Lower lobe of right lung (tissue), 2 donors: ENCODE measurements at regions not wholly inside any gene's neighbourhood (a gene's known extent, or its start where the extent isn't known, plus 50 kb on each side); places are given as distances from the start of the nearest gene placed in this dataset.

Experiments used
- ATAC-seq, 2 donors: fragments of 200-7000 bp; cut with Tn5 transposase; one replicate each; pipeline ENCODE4 v1.9.1; 2020 to 2022; ENCODE audit warnings: mild to moderate bottlenecking in 2 of 2, moderate library complexity in 2 of 2
- DNase-seq: peaks from one replicate; pipeline ENCODE4 v3.0.0-alpha.2; 2020
- H3K27ac ChIP-seq: fragments of 200-600 bp; one replicate; pipeline ENCODE4 v1.8.0; 2022
- H3K27me3 ChIP-seq: fragments of 200-600 bp; one replicate; pipeline ENCODE4 v1.8.0; 2022; ENCODE audit warnings: low read depth
- H3K36me3 ChIP-seq: fragments of 200-600 bp; one replicate; pipeline ENCODE4 v1.8.0; 2022; ENCODE audit warnings: mild to moderate bottlenecking
- H3K4me1 ChIP-seq: fragments of 200-600 bp; one replicate; pipeline ENCODE4 v1.8.0; 2022
- H3K4me3 ChIP-seq: fragments of 200-600 bp; one replicate; pipeline ENCODE4 v1.8.0; 2022; ENCODE audit warnings: mild to moderate bottlenecking
- H3K9me3 ChIP-seq: fragments of 200-600 bp; one replicate; pipeline ENCODE4 v1.8.0; 2022
- CTCF ChIP-seq: fragments of 200-600 bp; IDR thresholded peaks from one replicate; pipeline ENCODE4 v1.8.0; 2022; ENCODE audit warnings: antibody characterized with exemption, mild to moderate bottlenecking
- intact Hi-C: fragments of 100-400 bp; cut with DNase I; formaldehyde crosslinking; loops from one replicate; pipeline ENCODE4 v1.11.0; 2022
- donor health status: DM: no; HTN: yes; CAD: no; lungs with severe emphysema.

GRCh38 chr18:56217406-56217805, 421.0 kb downstream of the TXNL1 start:
- Histone ChIP-seq H3K27ac (no peak overlapping the region), H3K4me3 (no peak overlapping the region), H3K36me3 (no peaks in the 10 kb centered on the region), H3K27me3 (no peaks in the 10 kb centered on the region), H3K4me1 (no peaks in the 10 kb centered on the region), H3K9me3 (no peaks in the 10 kb centered on the region)
- DNase-seq: no peak
- no peak for ATAC-seq
- no peak for TF ChIP-seq CTCF
- intact Hi-C loops: no loop called here

- Histone ChIP-seq H3K4me1 (no peaks in the 10 kb centered on the region), H3K36me3 (no peaks in the 10 kb centered on the region)
These were observed 423.7 kb downstream of the TXNL1 start for GRCh38 chr18:56214706-56215105.

GRCh38 chr18:56210520-56210919, 427.9 kb downstream of the TXNL1 start:
- ATAC-seq: no peak
- Histone ChIP-seq H3K27ac (no peak overlapping the region), H3K9me3 (no peaks in the 10 kb centered on the region), H3K27me3 (no peaks in the 10 kb centered on the region), H3K36me3 (no peaks in the 10 kb centered on the region), H3K4me1 (no peaks in the 10 kb centered on the region), H3K4me3 (no peak overlapping the region)
- TF ChIP-seq CTCF: no peak
- no peak for DNase-seq
- intact Hi-C loops: no loop called here

More at GRCh38 chr18:56214706-56215105, 423.7 kb downstream of the TXNL1 start:
- no peaks in the 10 kb centered on the region for H3K9me3 ChIP-seq
- no peak overlapping the region for H3K4me3 ChIP-seq
- DNase-seq (no peak), ATAC-seq (no peak)
- no peaks in the 10 kb centered on the region for H3K27me3 ChIP-seq
- H3K27ac ChIP-seq: no peak overlapping the region
- intact Hi-C loops: no loop called here
- no peak for TF ChIP-seq CTCF

GRCh38 chr18:56207989-56208388, 430.4 kb downstream of the TXNL1 start:
- DNase-seq (no peak), ATAC-seq (no peak)
- H3K36me3 ChIP-seq: no peaks in the 10 kb centered on the region
- TF ChIP-seq CTCF: no peak
- peaks cover 10% of the 10 kb centered on the region for H3K9me3 ChIP-seq
- intact Hi-C loops: no loop called here
- H3K27ac ChIP-seq: no peak overlapping the region
- no peak overlapping the region for H3K4me3 ChIP-seq
- no peaks in the 10 kb centered on the region for H3K4me1 ChIP-seq
- H3K27me3 ChIP-seq: no peaks in the 10 kb centered on the region

GRCh38 chr18:56204052-56204451, 434.3 kb downstream of the TXNL1 start:
- no peak for ATAC-seq

More at GRCh38 chr18:56204052-56204451, 434.3 kb downstream of the TXNL1 start:
- Histone ChIP-seq H3K4me1 (no peaks in the 10 kb centered on the region), H3K27ac (no peak overlapping the region), H3K36me3 (no peaks in the 10 kb centered on the region), H3K4me3 (no peak overlapping the region), H3K27me3 (no peaks in the 10 kb centered on the region), H3K9me3 (peaks cover 10% of the 10 kb centered on the region)
- intact Hi-C loops: no loop called here
- no peak for DNase-seq
- no peak for TF ChIP-seq CTCF
